ENCODE measurements at regions not wholly inside any gene's neighbourhood (a gene's known extent, or its start where the extent isn't known, plus 50 kb on each side); places are given as distances from the start of the nearest gene placed in this dataset.

GRCh38 chr2:8065191-8065590 is 616.7 kb upstream of the ID2 start:
- H3K4me1 Mint-ChIP-seq (ENCODE audit: low read depth, unreplicated experiment) = no peaks in the 10 kb centered on the region
- no peaks in the 10 kb centered on the region for H3K27me3 Mint-ChIP-seq (ENCODE audit: unreplicated experiment)
- H3K36me3 Mint-ChIP-seq (ENCODE audit: unreplicated experiment) = no peaks in the 10 kb centered on the region
- peaks cover 1% of the 10 kb centered on the region for H3K9me3 Mint-ChIP-seq (ENCODE audit: unreplicated experiment)
- H3K27ac Mint-ChIP-seq (ENCODE audit: unreplicated experiment) = no peak overlapping the region
- no peak overlapping the region for H3K4me3 Mint-ChIP-seq (ENCODE audit: unreplicated experiment)
- TF ChIP-seq CTCF (IDR thresholded peaks at IDR 0.05; ENCODE audit: partially characterized antibody, unreplicated experiment) = no peak
- DNase-seq = no peak

- Mint-ChIP-seq H3K4me3 (ENCODE audit: unreplicated experiment) (no peak overlapping the region), H3K27ac (ENCODE audit: unreplicated experiment) (no peak overlapping the region), H3K4me1 (ENCODE audit: low read depth, unreplicated experiment) (no peaks in the 10 kb centered on the region), H3K27me3 (ENCODE audit: unreplicated experiment) (no peaks in the 10 kb centered on the region), H3K9me3 (ENCODE audit: unreplicated experiment) (peaks cover 1% of the 10 kb centered on the region), H3K36me3 (ENCODE audit: unreplicated experiment) (no peaks in the 10 kb centered on the region)
- no peak for TF ChIP-seq CTCF (IDR thresholded peaks at IDR 0.05; ENCODE audit: partially characterized antibody, unreplicated experiment)
- DNase-seq = no peak
Measured at GRCh38 chr2:8067784-8068336, 614.0 kb upstream of the ID2 start.

- DNase-seq = no peak
- no peaks in the 10 kb centered on the region for H3K27me3 Mint-ChIP-seq (ENCODE audit: unreplicated experiment)
- H3K27ac Mint-ChIP-seq (ENCODE audit: unreplicated experiment) = no peak overlapping the region
- no peaks in the 10 kb centered on the region for H3K4me1 Mint-ChIP-seq (ENCODE audit: low read depth, unreplicated experiment)
- H3K4me3 Mint-ChIP-seq (ENCODE audit: unreplicated experiment) = no peak overlapping the region
- peaks cover 4% of the 10 kb centered on the region for H3K9me3 Mint-ChIP-seq (ENCODE audit: unreplicated experiment)
- peaks cover 5% of the 10 kb centered on the region for H3K36me3 Mint-ChIP-seq (ENCODE audit: unreplicated experiment)
- TF ChIP-seq CTCF (IDR thresholded peaks at IDR 0.05; ENCODE audit: partially characterized antibody, unreplicated experiment) = no peak
Measured at GRCh38 chr2:8072907-8073306, 608.9 kb upstream of the ID2 start.

GRCh38 chr2:8073916-8074315 is 607.9 kb upstream of the ID2 start:
- H3K4me3 Mint-ChIP-seq (ENCODE audit: unreplicated experiment) = no peak overlapping the region
- DNase-seq = no peak
- H3K36me3 Mint-ChIP-seq (ENCODE audit: unreplicated experiment) = peaks cover 11% of the 10 kb centered on the region
- H3K27ac Mint-ChIP-seq (ENCODE audit: unreplicated experiment) = no peak overlapping the region
- H3K27me3 Mint-ChIP-seq (ENCODE audit: unreplicated experiment) = no peaks in the 10 kb centered on the region
- no peaks in the 10 kb centered on the region for H3K4me1 Mint-ChIP-seq (ENCODE audit: low read depth, unreplicated experiment)
- H3K9me3 Mint-ChIP-seq (ENCODE audit: unreplicated experiment) = peaks cover 7% of the 10 kb centered on the region
- no peak for TF ChIP-seq CTCF (IDR thresholded peaks at IDR 0.05; ENCODE audit: partially characterized antibody, unreplicated experiment)

- no peak for DNase-seq
- Mint-ChIP-seq H3K27ac (ENCODE audit: unreplicated experiment) (no peak overlapping the region), H3K4me1 (ENCODE audit: low read depth, unreplicated experiment) (no peaks in the 10 kb centered on the region), H3K9me3 (ENCODE audit: unreplicated experiment) (peaks cover 7% of the 10 kb centered on the region), H3K36me3 (ENCODE audit: unreplicated experiment) (peaks cover 11% of the 10 kb centered on the region), H3K4me3 (ENCODE audit: unreplicated experiment) (no peak overlapping the region), H3K27me3 (ENCODE audit: unreplicated experiment) (no peaks in the 10 kb centered on the region)
- TF ChIP-seq CTCF (IDR thresholded peaks at IDR 0.05; ENCODE audit: partially characterized antibody, unreplicated experiment) = no peak
Measured at GRCh38 chr2:8076448-8077342, 605.2 kb upstream of the ID2 start.
